ENCODE measurements at regions not wholly inside any gene's neighbourhood (a gene's known extent, or its start where the extent isn't known, plus 50 kb on each side); places are given as distances from the start of the nearest gene placed in this dataset.

DNA sequence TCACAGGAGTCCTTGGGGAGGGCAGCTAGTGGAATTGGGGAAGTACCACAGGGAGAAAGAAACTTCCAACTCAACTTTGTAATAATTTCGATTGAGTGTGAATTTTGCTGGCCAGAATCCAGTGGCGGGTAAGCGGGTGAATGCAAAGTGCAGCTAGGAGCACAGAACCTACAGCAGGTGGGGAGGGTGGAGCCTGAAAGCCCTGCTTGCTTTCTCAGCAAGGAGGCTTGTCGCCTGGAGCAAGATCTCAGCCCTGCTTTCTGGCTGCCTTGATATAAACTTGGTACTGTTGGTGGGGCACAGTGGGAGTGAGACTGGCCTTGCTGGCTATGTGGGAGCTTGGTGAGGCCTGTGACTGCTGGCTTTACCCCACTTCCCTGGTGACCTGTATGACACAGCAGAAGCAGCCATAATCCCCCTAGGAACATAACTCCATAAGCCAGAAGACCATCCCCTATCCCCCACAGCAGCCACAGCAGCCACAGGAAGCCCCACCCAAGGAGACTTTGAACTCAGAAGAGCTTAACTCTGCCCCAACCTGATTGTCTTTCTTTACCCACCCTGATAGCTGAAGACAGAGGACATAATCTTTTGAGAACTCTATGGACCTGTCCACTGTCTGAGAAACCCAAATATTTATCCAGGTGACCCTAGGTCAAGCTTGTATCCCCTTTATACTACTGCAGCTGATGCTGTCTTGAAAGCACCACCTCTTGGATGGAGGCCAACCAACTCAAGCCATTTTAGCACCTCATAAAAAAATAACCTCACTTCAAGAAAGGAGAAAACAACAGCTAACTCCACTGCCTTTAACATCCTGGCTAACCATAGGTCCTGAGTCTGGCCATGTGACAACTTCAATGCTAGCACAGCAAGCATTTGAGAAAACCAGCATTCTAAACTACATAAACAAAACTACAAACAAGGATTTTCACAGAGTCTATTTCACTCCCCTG, 87.2 kb upstream of the PDE5A start:
- Mint-ChIP-seq H3K4me1 (ENCODE audit: unreplicated experiment) (no peaks in the 10 kb centered on the region), H3K4me3 (no peak overlapping the region), H3K27ac (no peak overlapping the region), H3K36me3 (no peaks in the 10 kb centered on the region), H3K9me3 (peaks cover 8% of the 10 kb centered on the region), H3K27me3 (no peaks in the 10 kb centered on the region)
- no peak for DNase-seq (ENCODE audit: extremely low spot score, unreplicated experiment)
- TF ChIP-seq, protein P1, sequence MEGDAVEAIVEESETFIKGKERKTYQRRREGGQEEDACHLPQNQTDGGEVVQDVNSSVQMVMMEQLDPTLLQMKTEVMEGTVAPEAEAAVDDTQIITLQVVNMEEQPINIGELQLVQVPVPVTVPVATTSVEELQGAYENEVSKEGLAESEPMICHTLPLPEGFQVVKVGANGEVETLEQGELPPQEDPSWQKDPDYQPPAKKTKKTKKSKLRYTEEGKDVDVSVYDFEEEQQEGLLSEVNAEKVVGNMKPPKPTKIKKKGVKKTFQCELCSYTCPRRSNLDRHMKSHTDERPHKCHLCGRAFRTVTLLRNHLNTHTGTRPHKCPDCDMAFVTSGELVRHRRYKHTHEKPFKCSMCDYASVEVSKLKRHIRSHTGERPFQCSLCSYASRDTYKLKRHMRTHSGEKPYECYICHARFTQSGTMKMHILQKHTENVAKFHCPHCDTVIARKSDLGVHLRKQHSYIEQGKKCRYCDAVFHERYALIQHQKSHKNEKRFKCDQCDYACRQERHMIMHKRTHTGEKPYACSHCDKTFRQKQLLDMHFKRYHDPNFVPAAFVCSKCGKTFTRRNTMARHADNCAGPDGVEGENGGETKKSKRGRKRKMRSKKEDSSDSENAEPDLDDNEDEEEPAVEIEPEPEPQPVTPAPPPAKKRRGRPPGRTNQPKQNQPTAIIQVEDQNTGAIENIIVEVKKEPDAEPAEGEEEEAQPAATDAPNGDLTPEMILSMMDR (conservative IDR thresholded peaks at IDR 0.05): no peak

DNA sequence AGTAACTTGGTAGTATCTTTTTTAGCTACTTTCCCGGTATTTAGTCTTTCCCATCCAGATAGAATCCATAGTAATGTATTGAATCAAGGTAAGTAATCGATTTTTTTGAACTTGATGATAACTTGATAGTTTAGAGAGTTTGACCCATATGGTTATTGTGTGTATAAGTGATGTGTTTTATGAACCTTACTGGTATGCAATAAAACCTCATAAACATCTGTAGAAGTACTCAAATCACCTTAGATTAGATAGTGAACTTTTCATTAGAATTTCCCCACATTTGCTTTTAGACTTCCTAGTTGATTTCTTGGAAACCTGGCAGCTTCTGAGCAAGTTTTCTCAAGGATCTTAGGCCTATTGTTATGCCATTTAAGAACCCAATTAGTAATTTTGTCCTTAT, 80.8 kb upstream of the PDE5A start:
- H3K27me3 Mint-ChIP-seq: peaks cover 2% of the 10 kb centered on the region
- H3K4me3 Mint-ChIP-seq: no peak overlapping the region

DNA sequence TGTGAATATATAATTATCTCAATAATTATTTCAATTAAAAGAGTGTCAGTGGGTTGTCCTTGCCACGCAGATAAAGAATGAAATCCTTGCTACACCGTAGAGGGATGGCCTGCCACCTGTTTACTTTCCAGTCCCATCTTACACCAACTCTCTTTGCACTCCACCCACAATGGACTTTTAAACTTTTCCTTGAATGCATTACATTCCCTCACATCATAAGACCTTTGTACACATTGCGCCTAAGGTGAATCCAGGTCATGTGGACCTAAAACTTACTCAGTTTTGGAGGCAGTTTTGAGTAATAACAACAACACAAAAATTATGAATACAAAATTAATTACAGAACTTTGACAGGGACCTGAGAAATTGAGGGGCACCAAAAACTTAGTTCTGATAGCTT, 78.7 kb upstream of the PDE5A start:
- DNase-seq (ENCODE audit: extremely low spot score, unreplicated experiment): no peak
- Mint-ChIP-seq H3K27me3 (peaks cover 2% of the 10 kb centered on the region), H3K9me3 (no peaks in the 10 kb centered on the region), H3K36me3 (no peaks in the 10 kb centered on the region), H3K27ac (no peak overlapping the region), H3K4me1 (ENCODE audit: unreplicated experiment) (no peaks in the 10 kb centered on the region), H3K4me3 (no peak overlapping the region)
- TF ChIP-seq, protein P1 (conservative IDR thresholded peaks at IDR 0.05): no peak

More for the DNA sequence above, 80.8 kb upstream of the PDE5A start:
- Mint-ChIP-seq H3K4me1 (ENCODE audit: unreplicated experiment) (no peaks in the 10 kb centered on the region), H3K27ac (no peak overlapping the region), H3K9me3 (no peaks in the 10 kb centered on the region), H3K36me3 (no peaks in the 10 kb centered on the region)
- TF ChIP-seq, protein P1 (conservative IDR thresholded peaks at IDR 0.05): no peak
- DNase-seq (ENCODE audit: extremely low spot score, unreplicated experiment): no peak

DNA sequence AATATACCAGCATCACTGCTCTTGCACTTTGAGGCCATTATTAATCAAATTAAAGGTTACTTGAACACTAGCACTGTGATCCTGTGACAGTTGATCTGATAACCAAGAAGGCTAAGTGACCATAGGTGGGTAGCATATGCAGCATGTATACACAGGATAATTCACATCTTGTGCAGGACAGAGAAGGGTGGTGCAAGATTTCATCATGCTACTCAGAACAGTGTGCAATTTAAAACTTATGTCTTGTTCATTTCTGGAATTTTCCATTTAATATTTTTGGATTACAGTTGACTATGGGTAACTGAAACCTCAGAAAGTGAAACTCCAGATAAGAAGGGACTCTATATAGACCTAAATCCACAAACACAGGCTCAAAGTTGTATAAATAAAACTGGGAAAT, 78.2 kb upstream of the PDE5A start:
- Mint-ChIP-seq H3K36me3 (no peaks in the 10 kb centered on the region), H3K4me3 (no peak overlapping the region), H3K9me3 (no peaks in the 10 kb centered on the region), H3K4me1 (ENCODE audit: unreplicated experiment) (no peaks in the 10 kb centered on the region), H3K27me3 (peaks cover 2% of the 10 kb centered on the region), H3K27ac (no peak overlapping the region)
- TF ChIP-seq, protein P1 (conservative IDR thresholded peaks at IDR 0.05): no peak
- no peak for DNase-seq (ENCODE audit: extremely low spot score, unreplicated experiment)

DNA sequence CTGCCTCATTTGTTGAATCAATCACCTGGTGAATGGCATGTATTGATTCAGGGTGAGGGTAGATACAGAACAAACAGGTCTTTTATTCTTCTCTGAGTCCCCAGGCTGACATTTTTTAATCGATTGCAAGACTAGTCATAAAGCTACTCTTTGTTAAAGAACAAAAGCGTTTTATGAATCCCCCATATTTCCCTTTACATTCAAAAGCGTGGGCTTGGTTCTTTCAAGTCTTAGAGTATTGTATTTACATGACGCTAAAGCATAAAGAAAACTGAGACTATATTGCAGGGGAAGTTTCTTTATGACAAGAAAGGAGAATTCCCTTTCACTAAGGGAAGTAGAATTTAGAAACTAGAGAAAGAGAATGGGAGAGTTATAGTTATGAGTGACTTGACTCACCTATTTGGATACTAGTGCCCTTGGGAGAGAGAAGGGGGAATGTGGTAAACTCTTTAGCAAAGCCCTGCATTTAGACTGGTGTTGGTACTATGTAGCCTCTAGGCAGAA, 69.3 kb upstream of the PDE5A start:
- no peaks in the 10 kb centered on the region for H3K27me3 Mint-ChIP-seq
- TF ChIP-seq, protein P1 (conservative IDR thresholded peaks at IDR 0.05): no peak
- no peak overlapping the region for H3K27ac Mint-ChIP-seq
- no peak overlapping the region for H3K4me3 Mint-ChIP-seq
- no peaks in the 10 kb centered on the region for H3K36me3 Mint-ChIP-seq
- peaks cover 8% of the 10 kb centered on the region for H3K4me1 Mint-ChIP-seq (ENCODE audit: unreplicated experiment)
- DNase-seq (ENCODE audit: extremely low spot score, unreplicated experiment): no peak
- peaks cover 8% of the 10 kb centered on the region for H3K9me3 Mint-ChIP-seq

Data from type B pancreatic cell (in vitro differentiated cells).